HL-60 (cell line): ENCODE measurements at regions not wholly inside any gene's neighbourhood (a gene's known extent, or its start where the extent isn't known, plus 50 kb on each side); places are given as distances from the start of the nearest gene placed in this dataset.
"Not testable (repeated sequence)": the region's sequence is repeated elsewhere in the genome, so short reads cannot be mapped to it uniquely, and the experiment has no call there.

ENCODE experiments used
- DNase-seq, 2 experiments: peaks; one replicate each; pipeline ENCODE4 v3.0.0-alpha.2; 2010 to 2020; ENCODE audit warnings: low read depth in 1 of 2, low spot score in 1 of 2
- H3K27ac ChIP-seq: fragments of 250-450 bp; sonication (Bioruptor Pico); replicated peaks from 2 replicates; pipeline ENCODE4 v1.5.1; 2020; ENCODE audit warnings: mild to moderate bottlenecking, moderate library complexity
- H3K27me3 ChIP-seq: fragments of 250-450 bp; sonication (Bioruptor Pico); 2 replicates; pipeline ENCODE4 v1.5.1; 2021; ENCODE audit warnings: mild to moderate bottlenecking, moderate library complexity; ENCODE audit not compliant: insufficient read depth, poor library complexity, severe bottlenecking
- H3K4me3 ChIP-seq: replicated peaks from 2 replicates; pipeline ENCODE4 v1.5.1; 2011; ENCODE audit warnings: mild to moderate bottlenecking, control low read depth, low read length; ENCODE audit not compliant: insufficient read depth
- GABPA ChIP-seq: IDR thresholded peaks from 2 replicates; pipeline ENCODE4 v1.6.1; 2012; ENCODE audit warnings: low read depth
- POLR2AphosphoS5 ChIP-seq: IDR thresholded peaks from 2 replicates; pipeline ENCODE4 v1.6.1; 2012; ENCODE audit warnings: low read depth
- SPI1 ChIP-seq: IDR thresholded peaks from 2 replicates; pipeline ENCODE4 v1.6.1; 2012; ENCODE audit warnings: low read depth, mild to moderate bottlenecking, borderline replicate concordance
- TF ChIP-seq, protein P1 (sequence below): IDR thresholded peaks from 2 replicates; pipeline ENCODE4 v1.6.1; 2012; ENCODE audit warnings: low read depth; ENCODE audit not compliant: insufficient replicate concordance
- TF ChIP-seq, protein P2 (sequence below): IDR thresholded peaks from one replicate; pipeline ENCODE4 v1.5.1; 2011; ENCODE audit warnings: low read length, control low read depth, inconsistent platforms; ENCODE audit not compliant: insufficient read depth

DNA sequence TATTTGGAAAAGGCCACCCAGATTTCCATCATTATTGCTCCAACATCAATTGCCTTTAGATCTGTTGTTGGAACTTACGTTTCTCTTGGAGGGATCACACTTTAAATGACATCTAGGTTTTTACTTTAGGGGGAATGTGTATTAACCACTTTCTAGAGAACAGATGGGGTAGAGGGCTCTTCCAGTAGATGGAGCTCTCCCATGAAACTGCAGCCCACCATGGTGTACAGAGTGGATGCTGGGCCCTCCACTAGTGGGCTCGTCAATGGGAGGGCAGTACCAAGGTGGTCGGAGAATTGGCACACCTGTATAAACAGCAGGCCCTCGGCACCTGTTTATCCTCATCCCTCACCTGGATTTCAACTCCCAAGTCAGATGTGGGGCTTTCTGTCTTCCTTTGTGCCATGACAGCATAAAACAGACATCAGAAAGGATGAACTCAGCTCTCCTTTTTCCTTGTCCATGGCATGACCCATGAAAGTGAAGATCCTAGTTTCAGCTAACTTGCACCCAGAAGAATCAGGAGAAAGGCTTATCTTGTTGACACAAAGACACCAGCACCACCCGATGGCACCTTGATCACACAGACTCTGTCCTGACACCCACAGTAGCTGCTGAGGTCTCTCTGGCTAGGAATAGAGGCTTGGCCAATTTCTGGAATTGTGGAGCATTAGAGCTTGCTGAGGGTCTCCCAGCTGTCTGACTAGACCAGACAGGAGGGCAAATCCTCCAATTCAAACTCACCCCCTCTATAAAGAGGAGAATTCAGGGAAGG, 150.5 kb downstream of the CYP26A1 start:
- Histone ChIP-seq H3K27me3 (peaks cover 2% of the 10 kb centered on the region), H3K27ac (no peak overlapping the region), H3K4me3 (no peak overlapping the region)
- TF ChIP-seq GABPA (no peak), SPI1 (no peak), POLR2AphosphoS5 (no peak)
- TF ChIP-seq, protein P1, sequence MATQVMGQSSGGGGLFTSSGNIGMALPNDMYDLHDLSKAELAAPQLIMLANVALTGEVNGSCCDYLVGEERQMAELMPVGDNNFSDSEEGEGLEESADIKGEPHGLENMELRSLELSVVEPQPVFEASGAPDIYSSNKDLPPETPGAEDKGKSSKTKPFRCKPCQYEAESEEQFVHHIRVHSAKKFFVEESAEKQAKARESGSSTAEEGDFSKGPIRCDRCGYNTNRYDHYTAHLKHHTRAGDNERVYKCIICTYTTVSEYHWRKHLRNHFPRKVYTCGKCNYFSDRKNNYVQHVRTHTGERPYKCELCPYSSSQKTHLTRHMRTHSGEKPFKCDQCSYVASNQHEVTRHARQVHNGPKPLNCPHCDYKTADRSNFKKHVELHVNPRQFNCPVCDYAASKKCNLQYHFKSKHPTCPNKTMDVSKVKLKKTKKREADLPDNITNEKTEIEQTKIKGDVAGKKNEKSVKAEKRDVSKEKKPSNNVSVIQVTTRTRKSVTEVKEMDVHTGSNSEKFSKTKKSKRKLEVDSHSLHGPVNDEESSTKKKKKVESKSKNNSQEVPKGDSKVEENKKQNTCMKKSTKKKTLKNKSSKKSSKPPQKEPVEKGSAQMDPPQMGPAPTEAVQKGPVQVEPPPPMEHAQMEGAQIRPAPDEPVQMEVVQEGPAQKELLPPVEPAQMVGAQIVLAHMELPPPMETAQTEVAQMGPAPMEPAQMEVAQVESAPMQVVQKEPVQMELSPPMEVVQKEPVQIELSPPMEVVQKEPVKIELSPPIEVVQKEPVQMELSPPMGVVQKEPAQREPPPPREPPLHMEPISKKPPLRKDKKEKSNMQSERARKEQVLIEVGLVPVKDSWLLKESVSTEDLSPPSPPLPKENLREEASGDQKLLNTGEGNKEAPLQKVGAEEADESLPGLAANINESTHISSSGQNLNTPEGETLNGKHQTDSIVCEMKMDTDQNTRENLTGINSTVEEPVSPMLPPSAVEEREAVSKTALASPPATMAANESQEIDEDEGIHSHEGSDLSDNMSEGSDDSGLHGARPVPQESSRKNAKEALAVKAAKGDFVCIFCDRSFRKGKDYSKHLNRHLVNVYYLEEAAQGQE = no peak
- TF ChIP-seq, protein P2, sequence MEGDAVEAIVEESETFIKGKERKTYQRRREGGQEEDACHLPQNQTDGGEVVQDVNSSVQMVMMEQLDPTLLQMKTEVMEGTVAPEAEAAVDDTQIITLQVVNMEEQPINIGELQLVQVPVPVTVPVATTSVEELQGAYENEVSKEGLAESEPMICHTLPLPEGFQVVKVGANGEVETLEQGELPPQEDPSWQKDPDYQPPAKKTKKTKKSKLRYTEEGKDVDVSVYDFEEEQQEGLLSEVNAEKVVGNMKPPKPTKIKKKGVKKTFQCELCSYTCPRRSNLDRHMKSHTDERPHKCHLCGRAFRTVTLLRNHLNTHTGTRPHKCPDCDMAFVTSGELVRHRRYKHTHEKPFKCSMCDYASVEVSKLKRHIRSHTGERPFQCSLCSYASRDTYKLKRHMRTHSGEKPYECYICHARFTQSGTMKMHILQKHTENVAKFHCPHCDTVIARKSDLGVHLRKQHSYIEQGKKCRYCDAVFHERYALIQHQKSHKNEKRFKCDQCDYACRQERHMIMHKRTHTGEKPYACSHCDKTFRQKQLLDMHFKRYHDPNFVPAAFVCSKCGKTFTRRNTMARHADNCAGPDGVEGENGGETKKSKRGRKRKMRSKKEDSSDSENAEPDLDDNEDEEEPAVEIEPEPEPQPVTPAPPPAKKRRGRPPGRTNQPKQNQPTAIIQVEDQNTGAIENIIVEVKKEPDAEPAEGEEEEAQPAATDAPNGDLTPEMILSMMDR = no peak
- DNase-seq = no peak

GRCh38 chr10:93225938-93226337, 152.2 kb downstream of the CYP26A1 start:
- Histone ChIP-seq H3K4me3 (no peak overlapping the region), H3K27me3 (peaks cover 2% of the 10 kb centered on the region), H3K27ac (no peak overlapping the region)
- TF ChIP-seq GABPA = no peak
- TF ChIP-seq POLR2AphosphoS5 = no peak
- TF ChIP-seq, protein P2 = no peak
- TF ChIP-seq, protein P1 = no peak
- TF ChIP-seq SPI1 = no peak
- no peak for DNase-seq

- Histone ChIP-seq H3K27me3 (peaks cover 2% of the 10 kb centered on the region), H3K4me3 (no peak overlapping the region), H3K27ac (no peak overlapping the region)
- TF ChIP-seq SPI1 = no peak
- TF ChIP-seq, protein P2 = no peak
- no peak for DNase-seq
Observed at GRCh38 chr10:93226619-93227018, 152.9 kb downstream of the CYP26A1 start.

GRCh38 chr10:93230596-93230995, 156.9 kb downstream of the CYP26A1 start:
- H3K27ac ChIP-seq, H3K27me3 ChIP-seq, H3K4me3 ChIP-seq, DNase-seq: not testable (repeated sequence)

DNA sequence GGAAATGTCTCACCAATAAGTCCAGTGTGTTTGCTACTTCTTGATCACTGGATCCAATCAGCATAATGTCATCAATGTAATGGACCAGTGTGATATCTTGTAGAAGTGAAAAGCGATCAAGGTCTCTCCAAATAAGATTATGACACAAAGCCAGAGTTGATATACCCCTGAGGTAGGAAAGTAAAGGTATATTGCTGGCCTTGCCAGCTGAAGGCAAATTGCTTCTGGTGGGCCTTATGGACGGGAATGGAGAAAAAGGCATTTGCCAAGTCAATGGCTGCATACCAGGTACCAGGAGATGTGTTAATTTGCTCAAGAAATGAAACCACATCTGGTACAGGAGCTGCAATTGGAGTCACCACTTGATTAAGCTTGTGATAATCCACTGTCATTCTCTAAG, 158.5 kb downstream of the CYP26A1 start:
- not testable (repeated sequence) for DNase-seq, H3K27me3 ChIP-seq, H3K4me3 ChIP-seq, H3K27ac ChIP-seq

- H3K27ac ChIP-seq, H3K27me3 ChIP-seq, H3K4me3 ChIP-seq, DNase-seq: not testable (repeated sequence)
Observed at GRCh38 chr10:93234940-93235339, 161.2 kb downstream of the CYP26A1 start.
